Peyer's patch (tissue), 4 donors: ENCODE measurements at regions not wholly inside any gene's neighbourhood (a gene's known extent, or its start where the extent isn't known, plus 50 kb on each side); places are given as distances from the start of the nearest gene placed in this dataset.

ENCODE experiments used
- DNase-seq, 3 donors: peaks; one replicate each; pipeline ENCODE4 v3.0.0-alpha.2; 2017 to 2019
- H3K27ac ChIP-seq, 4 donors: fragments of 200-600 bp; sonication (generic); one replicate each; pipeline ENCODE4 v1.5.1; 2016 to 2019
- H3K27me3 ChIP-seq, 2 donors: fragments of 200-600 bp; sonication (generic); one replicate each; pipeline ENCODE4 v1.5.1; 2019
- H3K36me3 ChIP-seq, 3 donors: fragments of 200-600 bp; sonication (generic); one replicate each; pipeline ENCODE4 v1.5.1; 2016 to 2019
- H3K4me1 ChIP-seq, 4 donors: fragments of 200-600 bp; sonication (generic); one replicate each; pipeline ENCODE4 v1.5.1; 2016 to 2019
- H3K4me3 ChIP-seq, 4 donors: fragments of 200-600 bp; sonication (generic); 1 replicate in 3 of 4; 2 replicates in 1 of 4; pipeline ENCODE4 v1.5.1; 2016 to 2019; ENCODE audit warnings: mild to moderate bottlenecking in 1 of 4
- H3K9me3 ChIP-seq, 4 donors: fragments of 200-600 bp; sonication (generic); one replicate each; pipeline ENCODE4 v1.5.1; 2016 to 2019; ENCODE audit warnings: mild to moderate bottlenecking in 1 of 4
- POLR2A ChIP-seq, 2 donors: fragments of 450-650 bp; IDR thresholded peaks; one replicate each; pipeline ENCODE4 v1.5.1; 2017; ENCODE audit warnings: antibody characterized with exemption in 2 of 2, mild to moderate bottlenecking in 2 of 2, moderate library complexity in 2 of 2
- TF ChIP-seq, protein P1 (sequence below), 6 experiments: fragments of 450-650 bp in 4 of 6; fragments of 200-600 bp in 2 of 6; sonication (generic) in 1 of 6; IDR thresholded peaks; one replicate each; pipeline ENCODE4 v1.5.1; 2017 to 2019; ENCODE audit warnings: antibody characterized with exemption in 6 of 6, mild to moderate bottlenecking in 3 of 6, moderate library complexity in 1 of 6

DNA sequence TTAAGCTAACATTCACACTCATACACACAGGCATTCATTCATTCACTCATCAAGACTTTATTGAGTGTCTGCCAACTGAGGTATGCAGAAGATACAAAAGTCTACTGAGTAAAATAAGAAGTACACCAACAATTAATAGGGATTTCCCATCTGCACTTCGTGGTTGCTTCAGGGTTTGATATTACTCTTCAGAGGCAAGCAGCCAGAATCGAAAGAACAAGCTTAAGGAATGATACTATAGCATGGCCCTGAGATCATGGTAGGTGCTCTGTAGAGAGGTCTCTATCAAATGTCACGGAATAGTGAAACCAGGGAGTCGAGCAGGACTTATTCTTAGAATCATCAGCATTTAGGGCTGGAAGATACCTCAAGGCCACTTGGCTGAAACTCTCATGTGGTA lies 135.4 kb downstream of the NRN1 start:
- TF ChIP-seq, protein P1, sequence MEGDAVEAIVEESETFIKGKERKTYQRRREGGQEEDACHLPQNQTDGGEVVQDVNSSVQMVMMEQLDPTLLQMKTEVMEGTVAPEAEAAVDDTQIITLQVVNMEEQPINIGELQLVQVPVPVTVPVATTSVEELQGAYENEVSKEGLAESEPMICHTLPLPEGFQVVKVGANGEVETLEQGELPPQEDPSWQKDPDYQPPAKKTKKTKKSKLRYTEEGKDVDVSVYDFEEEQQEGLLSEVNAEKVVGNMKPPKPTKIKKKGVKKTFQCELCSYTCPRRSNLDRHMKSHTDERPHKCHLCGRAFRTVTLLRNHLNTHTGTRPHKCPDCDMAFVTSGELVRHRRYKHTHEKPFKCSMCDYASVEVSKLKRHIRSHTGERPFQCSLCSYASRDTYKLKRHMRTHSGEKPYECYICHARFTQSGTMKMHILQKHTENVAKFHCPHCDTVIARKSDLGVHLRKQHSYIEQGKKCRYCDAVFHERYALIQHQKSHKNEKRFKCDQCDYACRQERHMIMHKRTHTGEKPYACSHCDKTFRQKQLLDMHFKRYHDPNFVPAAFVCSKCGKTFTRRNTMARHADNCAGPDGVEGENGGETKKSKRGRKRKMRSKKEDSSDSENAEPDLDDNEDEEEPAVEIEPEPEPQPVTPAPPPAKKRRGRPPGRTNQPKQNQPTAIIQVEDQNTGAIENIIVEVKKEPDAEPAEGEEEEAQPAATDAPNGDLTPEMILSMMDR (IDR thresholded peaks at IDR 0.05), result no peak
- TF ChIP-seq POLR2A (IDR thresholded peaks at IDR 0.05), result no peak
- no peak for DNase-seq
- no peak overlapping the region for H3K4me3 ChIP-seq
- H3K36me3 ChIP-seq, result no peaks in the 10 kb centered on the region
- H3K4me1 ChIP-seq, result no peaks in the 10 kb centered on the region
- H3K9me3 ChIP-seq, result peaks cover 0 to 2% (median 0%) of the 10 kb centered on the region in 4 donors
- H3K27ac ChIP-seq, result no peak overlapping the region
- H3K27me3 ChIP-seq, result no peaks in the 10 kb centered on the region

DNA sequence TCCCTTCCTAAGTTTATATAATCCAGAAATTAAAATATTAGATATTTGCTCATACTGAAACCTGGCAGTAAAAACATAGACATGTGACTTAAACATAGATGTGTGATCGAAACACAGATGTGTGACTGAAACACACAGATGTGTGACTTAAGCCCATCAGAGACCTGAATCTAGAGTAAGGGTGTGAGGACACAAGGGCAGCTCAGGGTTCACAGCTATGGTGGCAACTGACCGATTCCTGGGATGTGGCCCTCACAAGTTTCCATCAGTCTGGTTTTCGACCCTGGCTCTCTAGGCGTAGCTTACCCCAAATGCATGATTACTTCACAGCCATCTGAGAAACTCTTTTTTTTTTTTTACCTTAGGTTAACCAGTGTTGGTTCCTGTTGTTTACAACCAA lies 137.0 kb downstream of the NRN1 start:
- H3K27ac ChIP-seq, result no peak overlapping the region
- no peak for TF ChIP-seq POLR2A (IDR thresholded peaks at IDR 0.05)
- TF ChIP-seq, protein P1 (IDR thresholded peaks at IDR 0.05), result no peak
- H3K4me3 ChIP-seq, result no peak overlapping the region
- no peaks in the 10 kb centered on the region for H3K4me1 ChIP-seq
- no peaks in the 10 kb centered on the region for H3K27me3 ChIP-seq
- DNase-seq, result no peak
- no peaks in the 10 kb centered on the region for H3K36me3 ChIP-seq
- H3K9me3 ChIP-seq, result peaks cover 0 to 2% (median 0%) of the 10 kb centered on the region in 4 donors

DNA sequence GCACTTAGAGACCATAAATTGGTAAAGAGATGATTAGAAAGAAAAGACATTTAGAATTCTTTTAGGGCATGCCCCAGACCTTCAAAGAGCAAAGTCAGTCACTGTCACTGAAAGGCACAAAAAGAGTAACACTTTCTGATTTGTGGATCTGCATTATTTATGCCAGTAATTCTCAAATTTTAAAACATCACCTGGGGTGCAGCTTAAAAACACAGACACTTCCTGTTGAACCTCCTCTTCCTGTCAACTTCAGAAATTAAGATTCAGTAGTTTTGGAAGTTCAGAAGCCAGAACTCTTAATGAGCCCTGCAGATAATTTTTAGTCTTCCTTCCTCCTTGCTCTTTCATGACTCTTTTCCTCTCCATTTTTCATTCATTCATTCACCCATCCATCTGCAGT lies 137.5 kb downstream of the NRN1 start:
- no peak overlapping the region for H3K27ac ChIP-seq
- DNase-seq, result no peak
- H3K27me3 ChIP-seq, result no peaks in the 10 kb centered on the region
- no peaks in the 10 kb centered on the region for H3K36me3 ChIP-seq
- H3K4me1 ChIP-seq, result no peaks in the 10 kb centered on the region
- no peak overlapping the region for H3K4me3 ChIP-seq
- TF ChIP-seq, protein P1 (IDR thresholded peaks at IDR 0.05), result no peak
- TF ChIP-seq POLR2A (IDR thresholded peaks at IDR 0.05), result no peak
- H3K9me3 ChIP-seq, result peaks cover 0 to 2% (median 0%) of the 10 kb centered on the region in 4 donors

DNA sequence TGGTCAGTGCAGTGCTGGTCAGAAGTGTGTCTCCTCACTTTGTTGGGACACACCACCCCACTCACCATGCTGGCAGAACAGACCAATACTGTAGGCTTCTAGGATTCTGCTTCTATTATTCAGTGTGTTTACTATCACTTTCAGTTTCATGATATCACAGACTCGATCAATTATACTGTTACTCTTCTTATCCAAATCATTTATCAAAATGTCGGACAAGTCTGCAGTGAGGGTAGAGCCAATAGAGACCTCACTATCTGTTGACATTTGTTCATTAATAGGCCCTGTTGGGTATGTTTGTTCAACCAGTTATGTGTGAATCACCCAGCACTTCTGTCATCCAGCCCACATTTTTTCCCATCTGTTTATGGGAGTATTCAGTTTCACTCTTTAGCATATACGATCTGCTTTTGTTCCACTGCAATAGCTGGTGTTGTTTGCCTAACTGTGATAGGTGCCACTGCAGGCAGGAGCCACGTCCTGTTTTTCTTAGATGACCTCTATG lies 140.1 kb downstream of the NRN1 start:
- peak overlapping the region in 2 of 4 donors; percentile 11 to 31 for H3K27ac ChIP-seq
- H3K4me3 ChIP-seq, result peak overlapping the region in 3 of 4 donors; percentile 1 to 33 (median 30)
- H3K9me3 ChIP-seq, result peaks cover 0 to 2% (median 0%) of the 10 kb centered on the region in 4 donors
- H3K27me3 ChIP-seq, result no peaks in the 10 kb centered on the region
- TF ChIP-seq, protein P1 (IDR thresholded peaks at IDR 0.05), result no peak
- no peak for TF ChIP-seq POLR2A (IDR thresholded peaks at IDR 0.05)
- DNase-seq, result no peak
- H3K36me3 ChIP-seq, result no peaks in the 10 kb centered on the region
- no peaks in the 10 kb centered on the region for H3K4me1 ChIP-seq

DNA sequence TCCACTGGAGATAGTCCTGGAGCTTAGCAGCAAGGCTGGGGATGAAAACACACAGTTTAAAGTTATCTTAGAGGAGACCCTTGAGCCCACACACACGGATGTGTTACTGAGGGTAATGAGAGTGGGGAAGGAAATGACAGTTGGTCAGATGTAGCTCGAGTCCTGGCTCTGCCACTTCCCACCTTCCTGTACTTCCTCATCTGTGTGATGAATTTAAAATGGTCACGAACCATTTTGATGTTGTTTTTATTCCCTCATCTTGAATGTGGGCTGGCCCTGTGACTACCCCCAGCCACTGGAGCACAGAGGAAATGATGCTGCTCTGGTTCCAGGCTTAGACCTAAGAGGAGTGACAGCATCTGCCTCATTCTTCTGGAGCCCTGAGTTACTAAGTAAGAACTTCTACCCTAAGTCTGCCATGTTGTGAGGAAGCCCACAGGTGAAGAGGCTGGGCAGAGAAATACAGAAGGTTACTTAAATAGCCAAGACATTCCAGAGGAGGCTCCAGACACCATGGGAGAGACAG lies 141.2 kb downstream of the NRN1 start:
- DNase-seq, result no peak
- Histone ChIP-seq H3K9me3 (no peaks in the 10 kb centered on the region), H3K4me3 (no peak overlapping the region), H3K27ac (no peak overlapping the region), H3K36me3 (no peaks in the 10 kb centered on the region), H3K4me1 (no peaks in the 10 kb centered on the region), H3K27me3 (no peaks in the 10 kb centered on the region)
- TF ChIP-seq, protein P1 (IDR thresholded peaks at IDR 0.05), result no peak
- TF ChIP-seq POLR2A (IDR thresholded peaks at IDR 0.05), result no peak

DNA sequence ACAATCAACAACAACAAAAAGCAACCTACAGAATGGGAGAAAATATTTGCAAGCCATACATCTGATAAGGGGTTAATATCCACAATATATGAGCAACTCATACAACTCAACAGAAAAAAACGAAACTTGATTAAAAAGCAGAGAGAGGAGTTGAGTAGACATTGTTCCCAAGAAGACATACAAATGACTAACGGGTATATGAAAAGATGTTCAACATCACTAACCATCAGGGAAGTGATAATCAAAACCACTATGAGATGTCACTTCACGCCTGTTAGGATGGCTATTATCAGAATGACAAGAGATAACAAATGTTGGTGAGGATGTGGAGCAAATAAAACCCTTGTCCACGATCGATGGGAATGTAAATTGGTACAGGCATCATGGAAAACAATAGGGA lies 145.9 kb downstream of the NRN1 start:
- Histone ChIP-seq H3K36me3 (no peaks in the 10 kb centered on the region), H3K4me3 (no peak overlapping the region), H3K9me3 (no peaks in the 10 kb centered on the region), H3K27ac (no peak overlapping the region), H3K4me1 (no peaks in the 10 kb centered on the region), H3K27me3 (no peaks in the 10 kb centered on the region)
- TF ChIP-seq POLR2A (IDR thresholded peaks at IDR 0.05), result no peak
- TF ChIP-seq, protein P1 (IDR thresholded peaks at IDR 0.05), result no peak
- no peak for DNase-seq
